Anterior cingulate cortex (tissue), 58 donors: ENCODE measurements at regions not wholly inside any gene's neighbourhood (a gene's known extent, or its start where the extent isn't known, plus 50 kb on each side); places are given as distances from the start of the nearest gene placed in this dataset.
A peak's percentile ranks its signal among the peaks of the same experiment; 100 is the strongest.

ENCODE experiments used
- DNase-seq, 58 donors: peaks; one replicate each; lab custom pipeline; 2025; lab: John Stamatoyannopoulos, UW

DNA sequence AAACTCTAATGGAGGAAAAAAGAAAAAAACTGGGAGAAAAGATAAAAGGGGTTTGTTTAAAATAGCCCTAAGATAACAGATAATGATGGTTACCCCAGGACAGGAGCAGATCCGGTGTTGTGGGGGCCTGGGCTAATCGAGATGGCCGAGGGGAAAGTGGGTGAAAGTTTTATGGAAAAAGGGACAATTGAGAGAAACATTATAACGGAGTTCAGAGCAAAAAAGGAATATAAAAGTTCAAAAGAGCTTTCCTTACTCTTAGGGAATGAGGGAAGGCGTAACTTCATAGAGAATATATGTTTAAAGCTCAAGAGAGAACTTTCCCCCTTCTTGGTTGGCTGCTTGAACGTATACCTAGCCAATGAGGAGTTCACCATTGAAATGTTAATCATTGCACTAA lies 131.4 kb downstream of the BAMBI start:
- no peak for DNase-seq

GRCh38 chr10:28810057-28810870 lies 132.9 kb downstream of the BAMBI start:
- peak in 1 of 58 donors; percentile 11 for DNase-seq

DNA sequence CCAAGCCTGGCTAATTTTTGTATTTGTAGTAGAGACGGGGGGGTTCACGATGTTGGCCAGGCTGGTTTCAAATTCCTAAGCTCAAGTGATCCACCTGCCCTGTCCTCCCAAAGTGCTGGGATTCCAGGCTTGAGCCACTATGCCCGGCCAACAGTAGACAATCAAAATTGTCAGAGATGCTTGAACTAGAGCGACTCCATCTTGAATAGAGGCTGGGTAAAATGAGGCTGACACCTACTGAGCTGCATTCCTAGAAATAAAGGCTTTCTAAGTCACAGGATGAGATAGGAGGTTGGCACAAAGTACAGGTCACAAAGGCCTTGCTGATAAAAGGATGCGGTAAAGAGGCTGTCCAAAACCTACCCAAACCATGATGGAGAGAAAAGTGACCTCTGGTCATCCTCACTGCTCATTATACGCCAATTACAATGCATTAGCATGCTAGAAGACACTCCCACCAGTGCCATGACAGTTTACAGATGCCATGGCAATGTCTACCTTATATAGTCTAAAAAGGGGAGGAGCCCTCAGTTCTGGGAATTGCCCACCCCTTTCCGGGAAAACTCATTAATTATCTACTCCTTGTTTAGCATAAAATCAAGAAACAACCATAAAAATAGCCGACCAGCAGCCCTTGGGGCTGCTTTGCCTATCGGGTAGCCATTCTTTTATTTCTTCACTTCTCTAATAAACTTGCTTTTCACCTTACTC lies 134.5 kb downstream of the BAMBI start:
- no peak for DNase-seq

- DNase-seq: no peak
Measured at GRCh38 chr10:28812384-28813372, 135.4 kb downstream of the BAMBI start.

GRCh38 chr10:28815681-28816080 lies 138.4 kb downstream of the BAMBI start:
- no peak for DNase-seq

GRCh38 chr10:28822719-28823464 lies 145.6 kb downstream of the BAMBI start:
- DNase-seq: no peak

- no peak for DNase-seq
Measured at GRCh38 chr10:28823501-28824075, 146.3 kb downstream of the BAMBI start.

- no peak for DNase-seq
Measured at GRCh38 chr10:28833313-28833712, 156.0 kb downstream of the BAMBI start.

GRCh38 chr10:28836435-28836743 lies 159.1 kb downstream of the BAMBI start:
- DNase-seq: no peak

DNA sequence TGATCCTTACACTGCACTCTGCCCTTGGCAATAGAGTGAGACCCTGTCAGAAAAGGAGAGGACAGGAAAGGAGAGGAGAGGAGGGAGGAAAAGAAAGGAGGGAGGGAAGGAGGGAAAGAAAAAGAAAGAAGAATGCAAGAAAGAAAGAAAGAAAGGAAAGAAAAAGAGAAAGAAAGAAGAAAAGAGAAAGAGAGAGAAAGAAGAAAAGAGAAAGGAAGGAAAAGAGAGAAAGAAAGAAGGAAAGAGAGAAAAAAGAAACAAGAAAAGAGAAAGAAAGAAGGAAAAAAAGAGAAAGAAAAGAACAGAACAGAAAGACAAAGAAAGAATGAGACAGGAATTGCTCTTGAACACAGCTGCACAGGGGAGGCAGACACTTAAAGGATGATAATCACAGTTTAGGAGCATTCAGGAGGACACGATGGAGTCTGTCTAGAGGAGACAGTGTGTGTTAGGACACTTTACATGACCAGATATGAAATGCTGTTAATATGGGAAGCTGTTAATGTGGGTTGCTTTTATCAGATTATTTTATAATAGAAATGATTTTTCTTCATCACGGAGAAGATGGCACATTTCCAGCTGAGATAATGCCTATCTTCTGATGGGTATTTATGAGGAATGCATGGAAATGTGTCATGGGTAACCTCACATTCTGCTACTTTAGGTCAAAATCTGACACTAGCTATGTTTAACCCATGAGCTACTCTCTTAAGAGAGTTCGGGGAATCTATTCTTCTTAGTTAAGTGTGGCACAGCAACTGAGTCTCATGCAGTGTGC lies 160.5 kb downstream of the BAMBI start:
- DNase-seq: no peak

- no peak for DNase-seq
Measured at GRCh38 chr10:28838908-28839307, 161.6 kb downstream of the BAMBI start.

- no peak for DNase-seq
Measured at GRCh38 chr10:28839600-28840007, 162.3 kb downstream of the BAMBI start.

DNA sequence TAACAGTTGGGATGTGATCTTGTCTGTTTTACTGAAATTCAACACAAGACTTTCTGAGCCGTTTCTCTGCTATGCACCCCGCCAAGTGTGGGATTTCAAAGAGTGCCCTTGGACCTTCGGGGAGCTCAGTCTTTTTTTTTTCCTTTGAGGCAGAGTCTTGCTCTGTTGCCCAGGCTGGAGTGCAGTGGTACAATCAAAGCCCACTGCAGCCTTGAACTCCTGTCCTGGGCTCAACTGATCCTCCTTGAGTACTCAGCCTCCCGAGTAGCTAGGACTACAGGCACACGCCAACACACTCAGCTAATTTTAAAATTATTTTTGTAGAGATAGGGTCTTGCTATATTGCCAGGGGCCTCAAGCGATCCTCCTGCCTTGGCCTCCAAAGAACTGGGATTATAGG lies 162.9 kb downstream of the BAMBI start:
- DNase-seq: no peak

- DNase-seq: no peak
Measured at GRCh38 chr10:28840971-28841370, 163.7 kb downstream of the BAMBI start.

DNA sequence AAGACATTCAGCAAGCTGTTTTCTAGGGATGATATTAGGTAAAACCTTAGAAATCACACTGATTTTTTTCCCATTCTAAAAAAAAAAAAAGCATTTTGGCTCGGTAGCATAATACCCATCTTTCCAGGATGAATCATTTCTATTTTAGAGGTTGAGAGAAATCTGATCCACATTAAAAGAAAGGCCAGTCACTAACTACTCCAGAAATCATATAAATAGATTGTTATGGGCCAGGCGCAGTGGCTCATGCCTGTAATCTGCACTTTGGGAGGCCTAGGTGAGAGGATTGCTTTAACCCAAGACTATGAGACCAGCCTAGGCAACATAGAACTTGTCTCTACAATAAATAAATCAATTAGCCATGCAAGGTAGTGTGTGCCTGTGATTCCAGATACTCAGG lies 164.3 kb downstream of the BAMBI start:
- no peak for DNase-seq

DNA sequence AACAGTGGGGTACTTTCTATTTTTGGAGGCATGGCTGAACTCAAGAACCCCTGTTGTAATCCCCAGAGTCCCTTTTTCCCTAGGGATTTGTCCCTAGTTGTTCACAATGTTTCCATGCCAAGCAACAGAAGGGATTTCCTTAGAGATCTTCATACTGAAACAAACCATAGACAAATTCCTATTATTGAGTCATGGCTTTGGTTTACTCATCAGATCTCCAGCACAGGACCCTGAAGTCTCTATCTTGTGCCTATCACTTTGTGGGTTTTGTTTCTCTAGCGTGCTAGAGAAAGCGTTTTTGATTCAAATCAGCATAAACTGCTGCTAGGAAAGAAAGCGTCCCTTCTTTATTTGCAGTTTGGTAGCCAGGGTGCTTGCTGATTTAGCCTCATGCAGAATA lies 165.0 kb downstream of the BAMBI start:
- DNase-seq: no peak

DNA sequence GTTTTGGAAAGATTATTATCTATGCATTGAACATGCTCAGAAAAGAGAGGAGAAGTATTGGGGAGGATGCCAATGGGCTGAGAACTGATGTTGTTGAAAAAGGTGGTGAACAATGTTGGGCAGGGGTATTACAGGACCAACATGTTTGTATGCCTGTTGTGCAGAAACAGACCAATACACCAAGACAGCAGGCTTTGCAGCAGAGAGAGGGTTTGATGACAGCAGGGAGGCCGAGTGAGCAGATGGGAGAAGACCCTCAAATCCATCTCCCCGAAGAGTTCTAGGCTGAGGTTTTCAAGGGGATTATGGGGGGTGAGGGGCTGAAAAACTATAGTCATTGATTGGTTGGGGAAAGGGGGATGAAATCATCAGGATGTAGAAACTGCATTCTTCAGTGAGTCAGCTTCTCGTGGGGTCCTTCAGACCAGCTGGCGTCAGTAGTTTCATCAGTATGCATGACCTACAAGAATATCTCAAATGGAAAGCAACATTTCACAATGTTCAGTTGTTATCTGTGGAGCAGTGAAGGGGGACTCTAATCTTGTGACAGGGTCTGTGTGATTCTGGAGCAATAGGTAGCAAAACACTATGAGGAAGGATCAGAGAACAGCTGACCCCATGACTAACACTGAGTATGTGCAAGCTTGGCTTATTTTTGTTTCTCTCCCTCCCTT lies 167.8 kb downstream of the BAMBI start:
- DNase-seq: no peak

DNA sequence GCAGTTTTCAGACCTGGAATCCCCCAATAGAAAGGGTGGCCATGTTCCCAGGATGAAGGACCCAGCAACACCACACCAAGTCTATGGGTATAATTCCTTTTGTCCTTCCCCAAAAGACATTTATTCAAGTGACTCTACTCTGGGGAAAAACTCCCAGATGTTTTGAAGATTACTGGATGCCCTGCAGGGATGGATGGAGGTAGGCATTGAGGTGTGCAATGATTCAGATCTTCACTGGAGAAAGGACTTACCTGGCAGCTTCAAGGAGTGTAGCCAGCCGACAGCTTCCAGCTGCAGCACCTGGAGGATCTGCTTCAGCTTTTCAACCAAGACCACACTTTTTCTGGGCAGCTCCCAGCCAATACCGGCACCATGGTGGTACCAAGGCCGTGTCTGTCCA lies 172.0 kb downstream of the BAMBI start:
- DNase-seq: no peak

DNA sequence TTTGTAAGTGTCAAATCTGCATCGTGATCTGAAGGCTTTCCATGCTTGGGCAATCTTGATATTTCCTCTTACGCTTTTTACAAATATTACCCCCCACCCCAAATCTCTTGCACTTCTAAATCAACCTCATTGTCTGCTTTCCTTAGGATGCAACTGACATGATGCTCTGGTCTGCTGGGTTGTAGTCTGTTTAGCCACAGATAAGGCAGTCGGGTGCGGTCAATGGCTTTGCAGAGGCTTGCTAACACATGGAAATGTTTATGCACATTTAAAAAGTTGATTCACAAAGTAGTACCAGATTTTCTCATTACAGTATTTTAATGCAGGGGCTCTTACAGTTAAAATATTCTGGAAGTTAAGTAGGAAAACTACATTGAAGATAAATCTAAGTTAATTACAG lies 172.5 kb downstream of the BAMBI start:
- no peak for DNase-seq
